Central memory CD8-positive, alpha-beta T cell (primary cell): ENCODE measurements at regions not wholly inside any gene's neighbourhood (a gene's known extent, or its start where the extent isn't known, plus 50 kb on each side); places are given as distances from the start of the nearest gene placed in this dataset.
"Not testable (repeated sequence)": the region's sequence is repeated elsewhere in the genome, so short reads cannot be mapped to it uniquely, and the experiment has no call there.

Experiments used
- ATAC-seq: fragments of 150-1000 bp; cut with Tn5 transposase; replicated peaks from 2 replicates; pipeline ENCODE4 v1.10.0; 2022; ENCODE audit warnings: mild to moderate bottlenecking, moderate FRiP score, moderate number of reproducible peaks; ENCODE audit not compliant: poor library complexity, severe bottlenecking; ENCODE audit errors: extremely low read depth
- DNase-seq, 2 donors: peaks; one replicate each; pipeline ENCODE4 v3.0.0; 2021; ENCODE audit warnings: low spot score in 2 of 2
- H3K27ac Mint-ChIP-seq: one replicate; pipeline ENCODE4 v1.8.0; 2022; ENCODE audit warnings: low read depth, mild to moderate bottlenecking, moderate library complexity, mixed read lengths
- H3K27me3 Mint-ChIP-seq: one replicate; pipeline ENCODE4 v1.8.0; 2022; ENCODE audit warnings: mixed read lengths
- H3K36me3 Mint-ChIP-seq: one replicate; pipeline ENCODE4 v1.8.0; 2022; ENCODE audit warnings: mild to moderate bottlenecking, moderate library complexity, mixed read lengths; ENCODE audit not compliant: insufficient read depth
- H3K4me1 Mint-ChIP-seq: one replicate; pipeline ENCODE4 v1.8.0; 2022; ENCODE audit warnings: mixed read lengths
- H3K4me3 Mint-ChIP-seq: one replicate; pipeline ENCODE4 v1.8.0; 2022; ENCODE audit warnings: mild to moderate bottlenecking, moderate library complexity, mixed read lengths
- H3K9me3 Mint-ChIP-seq: one replicate; pipeline ENCODE4 v1.8.0; 2022; ENCODE audit warnings: mixed read lengths

GRCh38 chr2:12007282-12007681 is 260.9 kb downstream of the LPIN1 start:
- H3K9me3 Mint-ChIP-seq: no peaks in the 10 kb centered on the region

GRCh38 chr2:12008425-12009061 is 262.1 kb downstream of the LPIN1 start:
- ATAC-seq: no peak
- H3K36me3 Mint-ChIP-seq: peaks cover 7% of the 10 kb centered on the region
- no peak overlapping the region for H3K4me3 Mint-ChIP-seq
- peaks cover 81% of the 10 kb centered on the region for H3K27me3 Mint-ChIP-seq
- DNase-seq: no peak
- no peak overlapping the region for H3K27ac Mint-ChIP-seq
- no peaks in the 10 kb centered on the region for H3K9me3 Mint-ChIP-seq
- H3K4me1 Mint-ChIP-seq: peaks cover 25% of the 10 kb centered on the region

More at GRCh38 chr2:12007282-12007681, 260.9 kb downstream of the LPIN1 start:
- H3K36me3 Mint-ChIP-seq: peaks cover 7% of the 10 kb centered on the region
- peaks cover 81% of the 10 kb centered on the region for H3K27me3 Mint-ChIP-seq
- no peak for DNase-seq
- no peak for ATAC-seq
- no peak overlapping the region for H3K4me3 Mint-ChIP-seq
- H3K27ac Mint-ChIP-seq: no peak overlapping the region
- H3K4me1 Mint-ChIP-seq: peaks cover 25% of the 10 kb centered on the region

- Mint-ChIP-seq H3K4me1 (peaks cover 23% of the 10 kb centered on the region), H3K36me3 (peaks cover 7% of the 10 kb centered on the region), H3K4me3 (no peak overlapping the region), H3K27ac (no peak overlapping the region), H3K27me3 (peaks cover 80% of the 10 kb centered on the region), H3K9me3 (no peaks in the 10 kb centered on the region)
- no peak for ATAC-seq
- no peak for DNase-seq
These were observed 263.0 kb downstream of the LPIN1 start for GRCh38 chr2:12009323-12009905.

- no peak for DNase-seq
- Mint-ChIP-seq H3K4me1 (peaks cover 20% of the 10 kb centered on the region), H3K36me3 (peaks cover 7% of the 10 kb centered on the region), H3K27ac (no peak overlapping the region), H3K9me3 (no peaks in the 10 kb centered on the region), H3K4me3 (no peak overlapping the region), H3K27me3 (peaks cover 75% of the 10 kb centered on the region)
- no peak for ATAC-seq
These were observed 263.6 kb downstream of the LPIN1 start for GRCh38 chr2:12010059-12010458.

- no peak overlapping the region for H3K27ac Mint-ChIP-seq
- no peak for ATAC-seq
- H3K4me1 Mint-ChIP-seq: peaks cover 20% of the 10 kb centered on the region
- H3K9me3 Mint-ChIP-seq: no peaks in the 10 kb centered on the region
- DNase-seq: no peak
- H3K27me3 Mint-ChIP-seq: peaks cover 80% of the 10 kb centered on the region
- H3K36me3 Mint-ChIP-seq: peaks cover 7% of the 10 kb centered on the region
- H3K4me3 Mint-ChIP-seq: no peak overlapping the region
These were observed 264.3 kb downstream of the LPIN1 start for GRCh38 chr2:12010779-12011178.

GRCh38 chr2:12014088-12014960 is 267.9 kb downstream of the LPIN1 start:
- Mint-ChIP-seq H3K36me3 (peaks cover 2% of the 10 kb centered on the region), H3K4me1 (peaks cover 13% of the 10 kb centered on the region), H3K9me3 (no peaks in the 10 kb centered on the region), H3K27ac (no peak overlapping the region), H3K27me3 (peaks cover 90% of the 10 kb centered on the region), H3K4me3 (no peak overlapping the region)
- ATAC-seq: no peak
- no peak for DNase-seq

GRCh38 chr2:12017499-12018157 is 271.2 kb downstream of the LPIN1 start:
- ATAC-seq (no peak), DNase-seq (no peak)
- peaks cover 72% of the 10 kb centered on the region for H3K27me3 Mint-ChIP-seq
- H3K4me3 Mint-ChIP-seq: no peak overlapping the region
- H3K9me3 Mint-ChIP-seq: peaks cover 21% of the 10 kb centered on the region
- peaks cover 2% of the 10 kb centered on the region for H3K36me3 Mint-ChIP-seq
- peaks cover 7% of the 10 kb centered on the region for H3K4me1 Mint-ChIP-seq
- H3K27ac Mint-ChIP-seq: no peak overlapping the region

- peaks cover 72% of the 10 kb centered on the region for H3K27me3 Mint-ChIP-seq
- not testable (repeated sequence) for H3K4me3 Mint-ChIP-seq, H3K27ac Mint-ChIP-seq, ATAC-seq, DNase-seq, H3K4me1 Mint-ChIP-seq, H3K36me3 Mint-ChIP-seq
- H3K9me3 Mint-ChIP-seq: peaks cover 23% of the 10 kb centered on the region
These were observed 272.3 kb downstream of the LPIN1 start for GRCh38 chr2:12018726-12019125.

- peaks cover 72% of the 10 kb centered on the region for H3K27me3 Mint-ChIP-seq
- DNase-seq: no peak
- peaks cover 2% of the 10 kb centered on the region for H3K36me3 Mint-ChIP-seq
- peaks cover 7% of the 10 kb centered on the region for H3K4me1 Mint-ChIP-seq
- no peak overlapping the region for H3K27ac Mint-ChIP-seq
- H3K9me3 Mint-ChIP-seq: peaks cover 23% of the 10 kb centered on the region
- no peak overlapping the region for H3K4me3 Mint-ChIP-seq
- no peak for ATAC-seq
These were observed 274.5 kb downstream of the LPIN1 start for GRCh38 chr2:12020833-12021469.

GRCh38 chr2:12024197-12024907 is 277.9 kb downstream of the LPIN1 start:
- H3K4me1 Mint-ChIP-seq, H3K27ac Mint-ChIP-seq, H3K4me3 Mint-ChIP-seq, DNase-seq, ATAC-seq, H3K36me3 Mint-ChIP-seq: not testable (repeated sequence)
- Mint-ChIP-seq H3K9me3 (peaks cover 23% of the 10 kb centered on the region), H3K27me3 (peaks cover 67% of the 10 kb centered on the region)

GRCh38 chr2:12027136-12027535 is 280.7 kb downstream of the LPIN1 start:
- Mint-ChIP-seq H3K27ac (no peak overlapping the region), H3K9me3 (peaks cover 5% of the 10 kb centered on the region), H3K4me1 (no peaks in the 10 kb centered on the region), H3K4me3 (no peak overlapping the region), H3K36me3 (no peaks in the 10 kb centered on the region), H3K27me3 (peaks cover 83% of the 10 kb centered on the region)
- DNase-seq: no peak
- ATAC-seq: no peak
